GM23338 (cell line): ENCODE measurements at regions not wholly inside any gene's neighbourhood (a gene's known extent, or its start where the extent isn't known, plus 50 kb on each side); places are given as distances from the start of the nearest gene placed in this dataset.

ENCODE experiments used
- ATAC-seq: fragments of 200-7000 bp; cut with Tn5 transposase; 3 replicates; pipeline ENCODE4 v1.9.1; 2020
- DNase-seq: peaks from one replicate; pipeline ENCODE4 v3.0.0-alpha.2; 2015; ENCODE audit warnings: low spot score
- H2AFZ ChIP-seq: fragments of 200-600 bp; sonication (generic); 2 replicates; pipeline ENCODE4 v1.8.0; 2016; ENCODE audit warnings: antibody characterized with exemption, mild to moderate bottlenecking, moderate library complexity
- H3F3A ChIP-seq: fragments of 200-600 bp; sonication (generic); replicated peaks from 2 replicates; pipeline ENCODE4 v1.8.0; 2017; ENCODE audit warnings: antibody characterized with exemption, mixed run types, low read depth
- H3K27ac ChIP-seq: fragments of 200-600 bp; sonication (generic); 2 replicates; pipeline ENCODE4 v1.6.1; 2016; ENCODE audit warnings: low read depth
- H3K27me3 ChIP-seq: fragments of 200-600 bp; sonication (generic); 2 replicates; pipeline ENCODE4 v1.8.0; 2016; ENCODE audit warnings: mild to moderate bottlenecking, mixed run types, moderate library complexity; ENCODE audit not compliant: insufficient read depth
- H3K36me3 ChIP-seq: fragments of 200-600 bp; sonication (generic); 2 replicates; pipeline ENCODE4 v1.8.0; 2016; ENCODE audit warnings: mild to moderate bottlenecking; ENCODE audit not compliant: insufficient read depth
- H3K4me1 ChIP-seq: fragments of 200-600 bp; sonication (generic); 2 replicates; pipeline ENCODE4 v1.8.0; 2016; ENCODE audit warnings: mild to moderate bottlenecking, moderate library complexity; ENCODE audit not compliant: insufficient read depth
- H3K4me2 ChIP-seq: fragments of 200-600 bp; sonication (generic); 2 replicates; pipeline ENCODE4 v1.7.1; 2017; ENCODE audit warnings: mixed run types
- H3K4me3 ChIP-seq: fragments of 200-600 bp; sonication (generic); 2 replicates; pipeline ENCODE4 v1.6.1; 2016; ENCODE audit warnings: mixed run types
- H3K79me2 ChIP-seq: fragments of 200-600 bp; sonication (generic); replicated peaks from 2 replicates; pipeline ENCODE4 v1.8.0; 2017; ENCODE audit warnings: mild to moderate bottlenecking; ENCODE audit not compliant: insufficient read depth
- H3K9me2 ChIP-seq: fragments of 200-600 bp; sonication (generic); 2 replicates; pipeline ENCODE4 v1.8.0; 2017; ENCODE audit not compliant: insufficient read depth
- H4K20me1 ChIP-seq: fragments of 200-600 bp; sonication (generic); replicated peaks from 2 replicates; pipeline ENCODE4 v1.8.0; 2017; ENCODE audit warnings: mild to moderate bottlenecking; ENCODE audit not compliant: insufficient read depth
- H3K27ac Mint-ChIP-seq: 2 replicates; pipeline ENCODE4 v1.8.0; 2020; ENCODE audit warnings: inconsistent platforms, mild to moderate bottlenecking, moderate library complexity, mixed read lengths
- H3K27me3 Mint-ChIP-seq: 3 replicates; pipeline ENCODE4 v1.8.0; 2022; ENCODE audit warnings: low read depth, mild to moderate bottlenecking, moderate library complexity, mixed read lengths, inconsistent platforms; ENCODE audit not compliant: insufficient read depth, poor library complexity
- H3K36me3 Mint-ChIP-seq: 3 replicates; pipeline ENCODE4 v1.8.0; 2021; ENCODE audit warnings: low read depth, mild to moderate bottlenecking, inconsistent platforms, moderate library complexity, mixed read lengths
- H3K4me1 Mint-ChIP-seq: 3 replicates; pipeline ENCODE4 v1.8.0; 2020; ENCODE audit warnings: mild to moderate bottlenecking, inconsistent platforms, mixed read lengths
- H3K4me3 Mint-ChIP-seq: 3 replicates; pipeline ENCODE4 v1.8.0; 2021; ENCODE audit warnings: moderate library complexity, mild to moderate bottlenecking, inconsistent platforms, mixed read lengths
- H3K9me3 Mint-ChIP-seq: 3 replicates; pipeline ENCODE4 v1.8.0; 2020; ENCODE audit warnings: moderate library complexity, mild to moderate bottlenecking, inconsistent platforms, mixed read lengths
- CREB1 ChIP-seq: fragments of 250-450 bp; sonication (Bioruptor Pico); IDR thresholded peaks from 2 replicates; pipeline ENCODE4 v1.5.0; 2020; ENCODE audit warnings: low read depth, mild to moderate bottlenecking, moderate library complexity
- CTCF ChIP-seq, 2 experiments: fragments of 200-600 bp in 1 of 2; sonication (generic) in 1 of 2; conservative IDR thresholded peaks; 2 replicates each; pipeline versions ENCODE4 v1.5.1 to v1.6.1; 2016 to 2017; ENCODE audit warnings: antibody characterized with exemption in 2 of 2, low read depth in 2 of 2, mild to moderate bottlenecking in 2 of 2, moderate library complexity in 1 of 2
- EZH2 ChIP-seq: fragments of 200-600 bp; sonication (generic); IDR thresholded peaks from one replicate; pipeline ENCODE4 v1.8.0; 2017; ENCODE audit warnings: antibody characterized with exemption, mild to moderate bottlenecking, low read depth; ENCODE audit not compliant: unreplicated experiment
- EZH2phosphoT487 ChIP-seq: fragments of 200-600 bp; sonication (generic); IDR thresholded peaks from one replicate; pipeline ENCODE4 v1.8.1; 2018; ENCODE audit warnings: antibody characterized with exemption; ENCODE audit not compliant: unreplicated experiment
- JUNB ChIP-seq: IDR thresholded peaks from one replicate; pipeline ENCODE4 v1.6.1; 2016; ENCODE audit warnings: antibody characterized with exemption; ENCODE audit not compliant: unreplicated experiment
- NANOG ChIP-seq: IDR thresholded peaks from 2 replicates; pipeline ENCODE4 v1.6.1; 2016; ENCODE audit warnings: antibody characterized with exemption, borderline replicate concordance
- POLR2AphosphoS5 ChIP-seq: IDR thresholded peaks from 2 replicates; pipeline ENCODE4 v1.6.1; 2016; ENCODE audit warnings: antibody characterized with exemption, low read depth
- REST ChIP-seq: IDR thresholded peaks from one replicate; pipeline ENCODE4 v1.6.1; 2018; ENCODE audit warnings: antibody characterized with exemption; ENCODE audit not compliant: unreplicated experiment
- ZNF114 ChIP-seq: fragments of 250-450 bp; sonication (Bioruptor Pico); IDR thresholded peaks from 2 replicates; pipeline ENCODE4 v1.5.0; 2020; ENCODE audit warnings: mild to moderate bottlenecking, moderate library complexity
- ZNF331 ChIP-seq: fragments of 250-450 bp; sonication (Bioruptor Pico); IDR thresholded peaks from 2 replicates; pipeline ENCODE4 v1.5.0; 2020; ENCODE audit warnings: low read depth, mild to moderate bottlenecking, moderate library complexity
- TF ChIP-seq, protein P1 (sequence below): IDR thresholded peaks from 2 replicates; pipeline ENCODE4 v1.6.1; 2016; ENCODE audit warnings: antibody characterized with exemption

DNA sequence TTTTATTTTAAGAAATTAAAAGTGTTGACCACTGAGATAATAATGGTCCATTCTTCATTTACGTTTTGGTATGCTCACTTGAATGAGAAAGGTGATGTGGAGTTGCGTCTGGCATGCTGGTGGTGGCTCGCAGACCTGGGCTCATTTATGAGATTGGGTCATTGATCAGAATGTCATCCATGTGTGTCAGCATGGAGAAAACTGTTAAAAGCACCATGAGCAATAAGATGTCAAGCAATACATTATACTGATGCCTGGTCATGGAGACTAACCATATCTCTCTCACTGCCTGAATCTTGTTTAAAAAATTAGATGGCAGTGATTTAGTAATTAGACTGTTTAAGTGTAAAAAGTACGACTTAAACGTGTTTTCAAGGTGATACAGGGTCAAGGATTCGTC, 503.4 kb upstream of the SEMA6D start:
- Mint-ChIP-seq H3K4me3 (no peak overlapping the region), H3K36me3 (no peaks in the 10 kb centered on the region)

GRCh38 chr15:47218295-47218694, 499.0 kb upstream of the SEMA6D start:
- DNase-seq (no peak), ATAC-seq (no peak)
- no peaks in the 10 kb centered on the region for H3K79me2 ChIP-seq
- TF ChIP-seq, protein P1, sequence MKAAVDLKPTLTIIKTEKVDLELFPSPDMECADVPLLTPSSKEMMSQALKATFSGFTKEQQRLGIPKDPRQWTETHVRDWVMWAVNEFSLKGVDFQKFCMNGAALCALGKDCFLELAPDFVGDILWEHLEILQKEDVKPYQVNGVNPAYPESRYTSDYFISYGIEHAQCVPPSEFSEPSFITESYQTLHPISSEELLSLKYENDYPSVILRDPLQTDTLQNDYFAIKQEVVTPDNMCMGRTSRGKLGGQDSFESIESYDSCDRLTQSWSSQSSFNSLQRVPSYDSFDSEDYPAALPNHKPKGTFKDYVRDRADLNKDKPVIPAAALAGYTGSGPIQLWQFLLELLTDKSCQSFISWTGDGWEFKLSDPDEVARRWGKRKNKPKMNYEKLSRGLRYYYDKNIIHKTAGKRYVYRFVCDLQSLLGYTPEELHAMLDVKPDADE, result no peak
- no peak for TF ChIP-seq REST
- no peak for TF ChIP-seq CTCF (conservative IDR thresholded peaks at IDR 0.05; ENCODE audit: low read depth in 2 of 2)
- TF ChIP-seq ZNF331 (CRISPR knock-in tag), result no peak
- no peak for TF ChIP-seq EZH2
- TF ChIP-seq EZH2phosphoT487, result no peak
- TF ChIP-seq NANOG, result no peak
- no peak for TF ChIP-seq ZNF114 (CRISPR knock-in tag)
- TF ChIP-seq CREB1, result no peak
- no peak for TF ChIP-seq POLR2AphosphoS5
- no peak for TF ChIP-seq JUNB

More for the DNA sequence above, 503.4 kb upstream of the SEMA6D start:
- 0 out of 2 replicates have a peak, but pooled peaks cover 10% of the 10 kb centered on the region for H3K4me1 ChIP-seq
- no peaks in the 10 kb centered on the region for H3K9me3 Mint-ChIP-seq
- no peaks in the 10 kb centered on the region for H3K79me2 ChIP-seq
- no peak overlapping the region for H3K4me2 ChIP-seq
- H3K27me3 Mint-ChIP-seq, result no peaks in the 10 kb centered on the region
- H3F3A ChIP-seq, result no peaks in the 10 kb centered on the region
- ATAC-seq (no peak), DNase-seq (no peak)
- no peak overlapping the region for H3K4me3 ChIP-seq
- no peak overlapping the region for H2AFZ ChIP-seq
- H3K36me3 ChIP-seq, result no peaks in the 10 kb centered on the region
- peaks cover 18% of the 10 kb centered on the region for H3K4me1 Mint-ChIP-seq
- no peaks in the 10 kb centered on the region for H3K9me2 ChIP-seq
- H4K20me1 ChIP-seq, result no peaks in the 10 kb centered on the region
- no peaks in the 10 kb centered on the region for H3K27me3 ChIP-seq
- no peak overlapping the region for H3K27ac Mint-ChIP-seq
- H3K27ac ChIP-seq, result no peak overlapping the region
- no peak for TF ChIP-seq ZNF114 (CRISPR knock-in tag)

More at GRCh38 chr15:47218295-47218694, 499.0 kb upstream of the SEMA6D start:
- H3K27ac ChIP-seq, result no peak overlapping the region
- Mint-ChIP-seq H3K4me3 (no peak overlapping the region), H3K4me1 (peaks cover 8% of the 10 kb centered on the region), H3K27ac (no peak overlapping the region), H3K9me3 (no peaks in the 10 kb centered on the region), H3K36me3 (no peaks in the 10 kb centered on the region), H3K27me3 (no peaks in the 10 kb centered on the region)
- no peaks in the 10 kb centered on the region for H4K20me1 ChIP-seq
- H3K4me1 ChIP-seq, result 0 out of 2 replicates have a peak, but pooled peaks cover 5% of the 10 kb centered on the region
- H3K4me2 ChIP-seq, result no peak overlapping the region
- no peak overlapping the region for H2AFZ ChIP-seq
- no peak overlapping the region for H3K4me3 ChIP-seq
- no peaks in the 10 kb centered on the region for H3K27me3 ChIP-seq
- no peaks in the 10 kb centered on the region for H3F3A ChIP-seq
- H3K36me3 ChIP-seq, result no peaks in the 10 kb centered on the region
- no peaks in the 10 kb centered on the region for H3K9me2 ChIP-seq
